ENCODE measurements at regions not wholly inside any gene's neighbourhood (a gene's known extent, or its start where the extent isn't known, plus 50 kb on each side); places are given as distances from the start of the nearest gene placed in this dataset.
"Not testable (repeated sequence)": the region's sequence is repeated elsewhere in the genome, so short reads cannot be mapped to it uniquely, and the experiment has no call there.

DNA sequence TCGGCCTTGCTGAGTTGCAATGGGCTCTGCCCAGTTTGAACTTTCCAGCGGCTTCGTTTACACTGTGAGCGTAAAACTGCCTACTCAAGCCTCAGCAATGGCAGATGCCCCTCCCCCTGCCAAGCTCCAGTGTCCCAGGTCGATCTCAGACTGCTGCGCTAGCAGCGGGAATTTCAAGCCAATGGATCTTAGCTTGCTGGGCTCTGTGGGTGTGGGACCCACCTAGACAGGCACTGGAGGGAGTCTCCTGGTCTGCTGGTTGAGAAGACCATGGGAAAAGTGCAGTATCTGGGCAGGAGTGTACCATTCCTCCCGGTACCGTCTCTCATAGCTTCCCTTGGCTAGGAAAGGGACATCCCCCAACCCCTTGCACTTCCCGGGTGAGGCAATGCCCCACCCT is 88.2 kb downstream of the KLHL28 start:
- DNase-seq: no peak

DNA sequence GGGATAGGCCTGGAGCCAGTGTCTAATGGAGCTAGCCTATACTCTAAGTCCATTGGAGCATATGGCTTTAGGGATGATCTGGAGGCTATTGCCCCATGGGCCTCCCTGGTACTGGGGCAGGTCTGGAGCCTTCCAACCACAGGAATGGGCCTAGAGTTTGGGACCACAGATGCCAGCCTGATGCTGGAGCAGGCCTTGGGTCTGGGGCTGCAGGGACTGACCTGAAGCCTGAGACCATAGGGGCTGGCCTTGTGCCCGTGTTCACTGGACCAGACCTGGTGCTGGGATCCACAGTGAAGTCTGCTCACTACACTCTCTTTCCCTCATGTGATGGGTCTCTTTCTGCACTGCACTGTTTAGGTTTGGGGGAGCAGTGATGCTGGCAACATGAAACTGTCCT is 95.0 kb downstream of the KLHL28 start:
- DNase-seq: no peak

DNA sequence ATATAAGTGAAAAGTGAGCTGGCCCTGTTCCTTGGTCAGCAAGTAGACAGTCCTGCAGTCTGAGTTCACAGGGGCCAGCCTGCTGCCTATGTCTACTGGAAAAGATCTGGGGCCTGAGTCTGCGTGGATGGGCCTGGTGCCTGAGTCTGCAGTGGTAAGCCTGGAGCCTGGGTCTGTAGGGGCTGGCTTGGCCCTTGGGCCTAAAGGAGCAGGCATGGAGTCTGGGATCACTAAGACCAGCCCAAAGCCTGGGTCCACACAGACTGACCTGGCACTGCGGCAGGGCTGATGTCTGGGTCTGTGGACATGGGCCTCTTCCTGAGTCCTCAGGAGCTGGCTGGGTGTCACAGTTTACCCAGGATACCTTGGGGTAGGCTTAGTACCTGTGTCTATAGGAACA is 95.4 kb downstream of the KLHL28 start:
- no peak for DNase-seq

DNA sequence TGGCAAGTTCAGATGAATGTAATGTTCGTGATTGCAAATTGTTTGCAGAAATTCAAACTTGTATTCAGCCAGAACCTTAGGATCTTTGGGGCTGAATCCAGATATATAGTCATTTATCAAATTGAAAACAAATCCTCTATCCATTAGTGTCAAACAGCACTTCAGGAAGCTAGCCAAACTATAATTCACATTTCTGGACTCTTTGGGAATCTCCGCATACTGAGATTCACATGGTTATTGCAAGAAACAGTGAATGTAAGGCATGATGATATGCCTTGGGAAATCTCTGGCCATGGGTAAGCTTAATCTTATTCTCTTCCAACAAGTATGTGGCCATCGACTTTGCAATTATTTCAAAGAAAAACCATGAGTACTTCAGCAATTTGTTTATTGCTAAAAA is 98.5 kb downstream of the KLHL28 start:
- DNase-seq: no peak

DNA sequence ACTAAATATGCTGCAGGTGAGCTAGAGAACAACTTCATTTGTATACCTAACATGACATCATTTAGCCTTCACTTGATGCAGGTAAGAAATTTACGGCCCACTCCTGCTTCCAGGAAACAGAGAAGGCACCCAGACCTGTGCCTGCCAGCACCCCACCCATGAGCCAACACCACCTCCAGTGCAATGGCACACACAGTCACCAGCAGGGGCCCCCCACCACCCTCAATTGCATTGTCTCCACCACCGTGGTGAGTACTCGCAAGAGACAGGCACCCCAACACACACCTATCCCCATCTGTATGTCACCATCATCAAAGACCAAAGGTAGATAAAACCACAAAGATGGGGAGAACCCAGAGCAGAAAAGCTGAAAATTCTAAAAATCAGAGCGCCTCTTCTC is 107.6 kb downstream of the KLHL28 start:
- no peak for DNase-seq

DNA sequence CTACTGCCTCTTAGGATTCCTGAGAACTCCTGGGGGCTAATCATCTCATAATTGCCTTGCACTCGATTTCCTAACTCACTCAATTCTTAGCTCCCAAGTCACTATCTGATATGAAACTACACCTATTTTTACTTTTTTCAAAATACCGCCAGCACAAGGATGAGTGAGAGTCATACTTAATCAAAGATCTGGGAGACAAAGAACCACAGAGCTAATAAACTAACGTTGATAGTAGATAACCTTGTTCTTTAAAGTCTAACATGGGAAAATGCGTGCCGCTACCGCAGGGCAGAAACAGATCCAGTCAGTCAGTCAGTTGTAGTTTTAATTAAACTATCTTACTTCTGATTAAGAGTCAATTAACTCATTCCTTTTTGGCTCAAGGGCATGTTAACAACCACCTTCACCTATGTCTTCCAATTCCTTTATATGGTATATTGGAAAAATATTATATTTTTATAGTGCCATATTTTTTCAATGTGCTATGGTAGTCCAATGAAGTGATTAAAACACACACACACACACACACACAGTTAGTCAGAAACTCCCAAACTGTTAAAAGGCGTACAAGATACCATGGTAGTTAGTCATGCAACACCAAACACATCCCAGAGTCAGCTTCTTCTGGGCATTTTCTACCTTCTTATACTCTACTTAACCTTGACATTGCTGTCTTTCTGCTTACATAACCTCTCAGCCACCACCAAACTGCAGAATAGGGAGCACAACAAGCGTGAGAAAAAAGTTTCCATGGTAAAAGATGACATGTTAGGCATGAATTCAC is 114.0 kb downstream of the KLHL28 start:
- no peak for DNase-seq

DNA sequence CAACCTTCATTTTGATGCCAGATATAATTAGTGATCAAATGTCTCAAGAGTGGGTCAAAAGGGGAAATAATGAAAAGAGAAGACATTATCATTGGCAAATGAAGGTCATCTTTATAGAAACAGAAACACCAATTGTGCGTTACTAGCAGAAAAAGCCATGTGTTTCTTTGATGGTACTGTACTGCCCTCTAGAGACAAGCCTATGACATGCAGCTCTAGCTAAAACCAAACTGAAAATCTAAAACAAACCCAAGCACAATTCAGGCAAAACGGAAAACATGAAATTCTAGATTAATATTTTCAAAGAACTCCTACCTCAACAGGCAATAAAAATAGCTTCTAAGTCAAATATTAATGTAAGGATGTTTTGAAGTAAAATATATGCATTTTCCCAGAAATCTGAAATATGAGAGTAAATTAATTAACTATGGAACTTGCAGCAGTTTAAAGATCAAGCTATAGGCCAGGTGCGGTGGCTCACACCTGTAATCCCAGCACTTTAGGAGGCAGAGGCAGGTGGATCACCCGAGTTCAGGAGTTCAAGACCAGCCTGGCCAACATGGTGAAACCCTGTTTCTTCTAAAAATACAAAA is 115.4 kb downstream of the KLHL28 start:
- peak; percentile 45 for DNase-seq

- DNase-seq: not testable (repeated sequence)
Observed at GRCh38 chr14:44835928-44836327, 125.8 kb downstream of the KLHL28 start.

DNA sequence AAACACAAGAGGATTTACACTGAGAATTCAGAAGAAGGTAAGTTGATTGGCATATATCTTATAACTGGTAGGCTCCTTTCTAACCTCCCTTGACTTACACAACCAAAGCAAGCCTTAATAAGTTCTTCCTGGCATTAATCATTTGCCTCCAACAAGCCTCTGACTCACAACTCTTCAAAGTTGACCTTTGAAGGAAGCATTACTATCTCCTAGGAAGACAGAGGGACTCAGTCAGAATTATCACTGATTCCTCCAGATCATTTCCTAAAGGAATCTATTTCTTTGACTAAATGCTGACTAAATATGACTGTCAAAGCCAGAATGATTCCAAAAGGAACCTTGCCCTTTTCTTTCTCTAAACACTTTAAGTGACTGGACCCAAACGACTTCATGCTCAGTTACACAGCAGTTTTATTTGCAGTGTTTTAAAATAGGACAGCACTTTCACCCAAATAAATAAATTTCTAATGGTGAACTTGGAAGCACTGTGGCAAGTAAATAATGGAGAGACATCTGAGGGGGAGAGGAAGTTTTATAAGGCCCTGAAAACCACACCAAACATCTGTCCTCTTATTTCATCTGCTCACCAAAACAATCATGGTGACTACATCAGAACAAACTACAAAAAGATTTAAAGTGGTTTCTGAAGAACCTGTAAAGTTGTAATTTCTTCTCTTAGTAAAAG is 128.2 kb downstream of the KLHL28 start:
- DNase-seq: no peak

DNA sequence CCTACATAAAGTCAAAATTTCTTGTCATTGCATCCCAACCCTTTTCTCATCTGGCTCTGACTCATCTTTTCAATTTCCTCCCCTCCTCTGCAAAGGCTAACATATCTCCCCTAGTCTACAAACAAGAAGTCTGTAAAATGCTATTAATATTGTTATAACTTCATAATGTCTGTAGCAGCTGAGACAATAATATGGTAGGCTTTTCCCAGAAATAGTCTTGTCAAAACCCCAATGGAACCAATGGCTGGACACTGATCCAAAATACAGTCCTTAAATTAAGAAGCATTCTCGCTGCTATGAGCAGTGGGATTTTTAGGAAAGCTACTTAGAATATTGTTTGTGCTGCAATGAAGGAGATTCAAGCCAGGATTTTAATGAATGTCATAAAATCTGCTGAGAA is 131.4 kb downstream of the KLHL28 start:
- DNase-seq: no peak

DNA sequence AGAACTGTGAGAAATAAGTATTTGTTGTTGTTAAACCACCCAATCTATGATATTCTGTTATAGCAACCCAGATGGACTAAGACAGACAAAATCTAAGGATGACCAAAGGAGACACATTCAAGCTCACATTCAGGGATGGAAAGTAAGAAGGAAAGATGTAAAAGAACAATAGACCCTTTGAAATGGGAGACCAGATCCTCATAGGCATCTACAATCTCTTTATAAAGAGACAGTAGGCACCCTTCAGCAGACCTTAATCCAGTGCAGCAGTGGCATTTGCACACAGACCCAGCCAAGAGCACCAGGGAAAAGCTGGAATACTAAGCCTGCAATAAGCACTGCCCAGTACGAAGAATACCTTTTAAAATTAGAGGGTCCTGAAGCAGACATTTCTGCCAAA is 132.7 kb downstream of the KLHL28 start:
- DNase-seq: no peak

- no peak for DNase-seq
Observed at GRCh38 chr14:44828023-44828422, 133.7 kb downstream of the KLHL28 start.

GRCh38 chr14:44820230-44820964 is 141.3 kb downstream of the KLHL28 start:
- peak; percentile 38 for DNase-seq

DNA sequence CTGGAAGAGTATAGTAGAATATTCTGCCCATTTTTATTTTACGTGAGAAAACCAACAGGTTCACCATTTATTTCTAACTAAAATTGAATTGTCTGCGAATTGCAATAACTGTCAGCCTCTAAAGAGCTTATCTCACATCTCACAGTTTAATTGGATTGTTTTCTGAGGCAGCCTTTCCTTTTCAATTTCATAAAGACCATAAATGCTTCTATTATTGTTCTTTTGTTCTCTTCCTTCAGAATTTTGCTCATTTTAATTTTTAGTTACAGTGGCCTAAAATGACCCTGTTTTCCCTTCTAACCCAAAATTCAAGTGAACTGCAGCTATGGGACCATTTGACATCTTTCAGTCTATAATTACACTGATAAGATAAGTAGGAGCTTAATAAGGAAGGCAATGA is 147.6 kb downstream of the KLHL28 start:
- DNase-seq: peak; percentile 39

- no peak for DNase-seq
Observed at GRCh38 chr14:44812672-44813071, 149.1 kb downstream of the KLHL28 start.

- DNase-seq: no peak
Observed at GRCh38 chr14:44804391-44804790, 157.4 kb downstream of the KLHL28 start.

DNA sequence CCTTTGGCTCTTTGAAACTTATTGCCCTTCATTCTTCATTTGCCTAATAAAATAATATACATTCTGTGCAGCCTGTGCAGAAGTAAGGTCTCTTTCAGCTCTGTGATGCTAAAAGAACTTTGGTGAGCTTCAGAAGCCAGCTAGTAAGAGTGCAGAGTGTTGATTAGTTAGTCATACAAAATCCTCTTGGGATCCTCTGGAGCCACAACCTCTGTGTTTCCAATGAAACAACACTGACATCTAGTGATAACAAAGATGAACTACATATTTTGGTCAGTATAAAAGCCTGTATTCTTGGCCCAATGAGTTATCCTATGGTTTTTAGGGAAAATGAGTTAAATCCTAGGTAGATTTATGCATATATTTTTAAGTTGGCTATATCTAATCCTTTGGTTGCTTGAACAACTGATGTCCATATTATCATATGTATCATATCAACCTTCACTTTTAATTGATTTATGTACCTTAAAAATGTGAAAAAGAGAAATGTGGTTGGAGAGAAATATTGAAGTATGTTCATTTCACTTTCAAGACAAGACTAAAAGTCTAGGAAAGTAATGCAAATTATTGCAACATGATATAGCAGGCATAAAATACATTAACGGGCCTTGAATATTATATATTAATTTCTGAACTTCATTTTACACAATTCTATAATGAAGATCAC is 158.4 kb downstream of the KLHL28 start:
- peak; percentile 68 for DNase-seq

DNA sequence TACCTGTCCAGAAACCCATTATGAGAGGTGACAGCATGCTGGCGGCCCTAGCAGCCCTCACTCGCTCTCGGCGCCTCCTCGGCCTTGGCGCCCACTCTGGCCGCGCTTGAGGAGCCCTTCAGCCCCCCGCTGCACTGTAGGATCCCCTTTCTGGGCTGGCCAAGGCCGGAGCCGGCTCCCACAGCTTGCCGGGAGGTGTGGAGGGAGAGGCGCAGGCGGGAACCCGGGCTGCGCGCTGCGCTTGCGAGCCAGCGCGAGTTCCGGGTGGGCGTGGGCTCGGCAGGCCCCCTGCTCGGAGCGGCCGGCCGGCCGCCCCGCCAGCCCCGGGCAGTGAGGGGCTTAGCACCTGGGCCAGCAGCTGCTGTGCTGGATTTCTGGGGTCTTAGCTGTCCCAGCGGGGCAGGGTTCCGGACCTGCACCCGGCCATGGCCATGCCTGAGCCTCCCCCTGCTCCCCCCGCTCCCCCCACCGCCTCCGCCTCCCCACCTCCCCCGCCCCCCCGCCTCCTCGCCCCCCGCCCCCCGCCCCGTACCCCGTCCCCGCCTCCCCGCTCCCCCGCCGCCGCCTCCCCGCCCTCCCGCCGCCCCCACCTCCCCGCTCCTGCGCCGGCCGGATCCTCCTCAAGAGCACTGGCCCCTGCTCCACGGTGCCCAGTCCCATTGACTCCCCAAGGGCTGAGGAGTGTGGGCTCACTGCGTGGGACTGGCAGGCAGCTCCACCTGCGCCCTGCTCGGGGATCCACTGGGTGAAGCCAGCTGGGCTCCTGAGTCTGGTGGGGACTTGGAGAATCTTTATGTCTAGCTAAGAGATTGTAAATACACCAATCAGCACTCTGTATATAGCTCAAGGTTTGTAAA is 163.1 kb downstream of the KLHL28 start:
- DNase-seq: no peak

- no peak for DNase-seq
Observed at GRCh38 chr14:44795725-44796124, 166.0 kb downstream of the KLHL28 start.

- no peak for DNase-seq
Observed at GRCh38 chr14:44791730-44792129, 170.0 kb downstream of the KLHL28 start.

GRCh38 chr14:44788612-44789011 is 173.1 kb downstream of the KLHL28 start:
- no peak for DNase-seq

GRCh38 chr14:44785096-44785495 is 176.7 kb downstream of the KLHL28 start:
- DNase-seq: no peak
